ENCODE measurements at regions not wholly inside any gene's neighbourhood (a gene's known extent, or its start where the extent isn't known, plus 50 kb on each side); places are given as distances from the start of the nearest gene placed in this dataset.

DNA sequence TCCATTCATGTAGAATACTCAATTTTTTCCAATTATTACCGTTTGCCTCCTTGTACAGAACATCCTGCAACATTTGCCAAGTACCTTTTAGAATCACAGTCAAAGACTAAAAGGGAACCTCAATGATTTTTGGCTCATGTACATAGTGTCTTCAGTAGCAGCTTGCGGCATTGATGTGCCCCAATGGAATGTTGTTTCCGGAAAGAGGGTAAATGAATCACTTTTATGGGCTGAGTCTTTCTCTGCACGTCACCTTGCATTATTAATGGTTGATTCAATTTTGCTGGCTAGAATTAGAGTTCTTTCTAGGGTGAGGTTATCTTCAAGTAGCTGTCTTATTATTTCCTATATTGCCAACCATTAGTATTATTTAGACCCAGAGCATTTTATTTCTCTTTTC lies 116.9 kb upstream of the GABRA2 start:
- TF ChIP-seq, protein P1, sequence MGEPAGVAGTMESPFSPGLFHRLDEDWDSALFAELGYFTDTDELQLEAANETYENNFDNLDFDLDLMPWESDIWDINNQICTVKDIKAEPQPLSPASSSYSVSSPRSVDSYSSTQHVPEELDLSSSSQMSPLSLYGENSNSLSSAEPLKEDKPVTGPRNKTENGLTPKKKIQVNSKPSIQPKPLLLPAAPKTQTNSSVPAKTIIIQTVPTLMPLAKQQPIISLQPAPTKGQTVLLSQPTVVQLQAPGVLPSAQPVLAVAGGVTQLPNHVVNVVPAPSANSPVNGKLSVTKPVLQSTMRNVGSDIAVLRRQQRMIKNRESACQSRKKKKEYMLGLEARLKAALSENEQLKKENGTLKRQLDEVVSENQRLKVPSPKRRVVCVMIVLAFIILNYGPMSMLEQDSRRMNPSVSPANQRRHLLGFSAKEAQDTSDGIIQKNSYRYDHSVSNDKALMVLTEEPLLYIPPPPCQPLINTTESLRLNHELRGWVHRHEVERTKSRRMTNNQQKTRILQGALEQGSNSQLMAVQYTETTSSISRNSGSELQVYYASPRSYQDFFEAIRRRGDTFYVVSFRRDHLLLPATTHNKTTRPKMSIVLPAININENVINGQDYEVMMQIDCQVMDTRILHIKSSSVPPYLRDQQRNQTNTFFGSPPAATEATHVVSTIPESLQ (CRISPR knock-in tag; IDR thresholded peaks at IDR 0.05): no peak
- TF ChIP-seq SMARCC2 (IDR thresholded peaks at IDR 0.05; ENCODE audit: low read depth) (no peak), KDM4B (IDR thresholded peaks at IDR 0.05; ENCODE audit: borderline replicate concordance in 2 of 2, low read depth in 1 of 2) (no peak)
